SH-SY5Y (cell line): ENCODE measurements at regions not wholly inside any gene's neighbourhood (a gene's known extent, or its start where the extent isn't known, plus 50 kb on each side); places are given as distances from the start of the nearest gene placed in this dataset.

ENCODE experiments used
- GATA2 ChIP-seq: IDR thresholded peaks from 2 replicates; pipeline ENCODE4 v1.6.1; 2011; ENCODE audit warnings: mild to moderate bottlenecking, low read depth, low read length
- GATA3 ChIP-seq: IDR thresholded peaks from 2 replicates; pipeline ENCODE4 v1.6.1; 2011; ENCODE audit warnings: low read depth, mild to moderate bottlenecking, low read length, moderate library complexity

DNA sequence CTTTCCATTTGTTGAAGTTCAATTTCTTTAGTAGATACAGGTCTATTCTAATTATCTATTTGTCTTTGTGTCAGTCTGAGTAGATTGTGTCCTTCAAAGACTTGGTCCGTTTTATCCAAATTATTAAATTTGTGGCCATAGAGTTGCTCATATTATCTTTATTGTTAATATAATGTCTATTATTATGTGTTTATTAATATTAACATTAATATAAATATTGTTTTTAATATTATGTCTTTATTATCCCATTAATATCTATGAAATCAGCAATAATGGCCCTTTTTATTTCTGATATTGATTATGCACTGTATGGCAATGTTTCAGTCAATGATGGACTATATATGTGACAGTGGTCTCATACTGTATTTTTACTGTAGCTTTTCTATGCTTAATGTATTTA is 2067.3 kb upstream of the AGA start:
- TF ChIP-seq GATA2 (no peak), GATA3 (no peak)
